ENCODE measurements at regions not wholly inside any gene's neighbourhood (a gene's known extent, or its start where the extent isn't known, plus 50 kb on each side); places are given as distances from the start of the nearest gene placed in this dataset.

DNA sequence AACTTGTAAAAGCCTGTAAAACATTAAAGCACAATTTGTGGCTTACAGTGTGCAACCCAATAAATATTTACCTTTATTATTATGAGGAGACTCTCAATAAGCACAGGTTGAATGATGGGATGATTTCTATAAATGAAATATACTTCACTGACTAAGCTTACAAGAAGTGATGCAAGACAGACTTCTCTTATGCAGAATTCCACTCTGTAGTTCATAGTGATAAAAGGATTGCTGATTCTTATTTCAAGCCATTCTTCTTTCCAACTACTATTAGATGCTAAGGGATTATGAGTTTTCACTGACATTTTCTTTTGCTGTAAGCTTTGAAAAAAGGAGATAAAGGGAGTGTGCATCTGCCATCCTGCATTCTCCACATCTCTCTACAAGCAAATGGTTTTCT lies 149.0 kb upstream of the ARG1 start:
- no peak for DNase-seq (ENCODE audit: low read depth)
- TF ChIP-seq, protein P1, sequence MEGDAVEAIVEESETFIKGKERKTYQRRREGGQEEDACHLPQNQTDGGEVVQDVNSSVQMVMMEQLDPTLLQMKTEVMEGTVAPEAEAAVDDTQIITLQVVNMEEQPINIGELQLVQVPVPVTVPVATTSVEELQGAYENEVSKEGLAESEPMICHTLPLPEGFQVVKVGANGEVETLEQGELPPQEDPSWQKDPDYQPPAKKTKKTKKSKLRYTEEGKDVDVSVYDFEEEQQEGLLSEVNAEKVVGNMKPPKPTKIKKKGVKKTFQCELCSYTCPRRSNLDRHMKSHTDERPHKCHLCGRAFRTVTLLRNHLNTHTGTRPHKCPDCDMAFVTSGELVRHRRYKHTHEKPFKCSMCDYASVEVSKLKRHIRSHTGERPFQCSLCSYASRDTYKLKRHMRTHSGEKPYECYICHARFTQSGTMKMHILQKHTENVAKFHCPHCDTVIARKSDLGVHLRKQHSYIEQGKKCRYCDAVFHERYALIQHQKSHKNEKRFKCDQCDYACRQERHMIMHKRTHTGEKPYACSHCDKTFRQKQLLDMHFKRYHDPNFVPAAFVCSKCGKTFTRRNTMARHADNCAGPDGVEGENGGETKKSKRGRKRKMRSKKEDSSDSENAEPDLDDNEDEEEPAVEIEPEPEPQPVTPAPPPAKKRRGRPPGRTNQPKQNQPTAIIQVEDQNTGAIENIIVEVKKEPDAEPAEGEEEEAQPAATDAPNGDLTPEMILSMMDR (IDR thresholded peaks at IDR 0.05; ENCODE audit: low read depth, low read length) = no peak
- TF ChIP-seq, protein P2, sequence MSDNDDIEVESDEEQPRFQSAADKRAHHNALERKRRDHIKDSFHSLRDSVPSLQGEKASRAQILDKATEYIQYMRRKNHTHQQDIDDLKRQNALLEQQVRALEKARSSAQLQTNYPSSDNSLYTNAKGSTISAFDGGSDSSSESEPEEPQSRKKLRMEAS (IDR thresholded peaks at IDR 0.05; ENCODE audit: low read depth, low read length) = no peak
- TF ChIP-seq MYC (IDR thresholded peaks at IDR 0.05; ENCODE audit: low read depth, low read length) = no peak
- no peak overlapping the region for H3K4me3 ChIP-seq (ENCODE audit: low read depth, low read length)

DNA sequence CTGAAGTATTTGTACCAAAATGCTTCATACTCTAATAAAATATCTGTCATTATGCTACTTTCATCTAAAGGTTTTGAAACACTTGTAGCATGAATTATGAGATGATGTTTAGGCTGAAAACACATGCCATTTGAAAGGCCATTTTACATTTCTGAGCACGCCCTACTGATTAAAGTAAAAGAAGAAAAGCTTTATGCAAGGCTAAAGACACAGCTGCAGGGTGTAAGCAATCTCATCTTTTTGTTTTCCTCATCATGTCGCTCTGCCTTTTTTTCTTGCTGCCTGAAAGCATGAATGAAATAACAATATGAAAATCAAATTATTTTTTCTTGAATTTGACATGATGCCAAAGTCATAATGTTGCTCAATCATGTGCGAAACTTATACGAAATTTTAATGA lies 148.6 kb upstream of the ARG1 start:
- H3K4me3 ChIP-seq (ENCODE audit: low read depth, low read length) = no peak overlapping the region
- TF ChIP-seq MYC (IDR thresholded peaks at IDR 0.05; ENCODE audit: low read depth, low read length) (no peak), POLR2A (IDR thresholded peaks at IDR 0.05; ENCODE audit: extremely low read depth, insufficient read length) (no peak)
- TF ChIP-seq, protein P1 (IDR thresholded peaks at IDR 0.05; ENCODE audit: low read depth, low read length) = no peak
- TF ChIP-seq, protein P2 (IDR thresholded peaks at IDR 0.05; ENCODE audit: low read depth, low read length) = no peak
- DNase-seq (ENCODE audit: low read depth) = no peak

DNA sequence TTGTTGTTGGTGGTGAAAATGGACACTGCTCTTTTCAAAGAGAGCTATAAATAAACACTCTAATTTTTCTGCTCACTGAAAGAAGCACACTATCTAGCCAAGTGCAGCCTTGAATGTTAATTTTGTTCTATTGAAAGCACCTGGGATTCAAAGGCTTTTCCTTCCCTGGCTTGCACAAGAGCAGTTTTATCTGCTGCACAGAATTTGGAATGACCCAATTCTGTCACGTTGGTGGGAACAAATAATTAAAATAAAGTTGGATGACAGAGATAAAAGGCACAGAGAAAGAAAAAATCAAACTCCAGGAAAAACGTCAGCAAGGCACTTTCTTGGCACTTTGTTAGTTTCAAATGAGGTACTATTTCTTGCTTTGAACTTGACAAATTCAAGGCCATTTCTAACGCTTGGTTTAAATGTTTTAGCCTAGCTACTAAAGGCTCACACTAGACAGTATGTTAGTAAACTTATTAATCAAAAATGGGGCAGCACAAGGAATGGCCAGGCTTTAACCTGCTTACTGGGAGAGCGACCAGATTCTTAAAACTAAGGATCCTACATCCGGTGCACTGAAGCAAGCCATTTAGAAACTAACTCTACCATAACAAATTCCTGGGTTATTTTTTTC lies 145.5 kb upstream of the ARG1 start:
- no peak for TF ChIP-seq MYC (IDR thresholded peaks at IDR 0.05; ENCODE audit: low read depth, low read length)
- no peak for TF ChIP-seq POLR2A (IDR thresholded peaks at IDR 0.05; ENCODE audit: extremely low read depth, insufficient read length)
- TF ChIP-seq, protein P2 (IDR thresholded peaks at IDR 0.05; ENCODE audit: low read depth, low read length) = no peak
- TF ChIP-seq, protein P1 (IDR thresholded peaks at IDR 0.05; ENCODE audit: low read depth, low read length) = no peak
- H3K4me3 ChIP-seq (ENCODE audit: low read depth, low read length) = no peak overlapping the region
- no peak for DNase-seq (ENCODE audit: low read depth)

DNA sequence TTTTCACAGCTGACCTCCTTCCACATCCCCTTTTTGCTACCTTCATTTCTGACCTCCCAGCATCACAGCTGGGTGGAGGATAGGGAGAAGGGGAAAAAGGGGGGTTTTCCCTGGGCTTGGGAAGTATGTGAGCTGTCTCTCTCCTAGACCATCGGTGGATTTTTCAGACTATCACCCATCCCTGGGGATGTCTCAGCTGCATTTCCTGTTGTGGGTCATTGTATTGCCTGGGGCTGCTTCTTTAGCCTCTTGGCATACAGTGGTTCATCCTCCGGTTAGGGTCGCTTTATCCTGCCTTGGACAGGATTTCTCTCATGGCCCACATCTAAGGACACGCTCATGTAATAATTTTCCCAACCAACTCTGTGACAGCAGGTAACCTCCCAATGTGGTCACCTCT lies 142.5 kb upstream of the ARG1 start:
- no peak for TF ChIP-seq MYC (IDR thresholded peaks at IDR 0.05; ENCODE audit: low read depth, low read length)
- TF ChIP-seq, protein P1 (IDR thresholded peaks at IDR 0.05; ENCODE audit: low read depth, low read length) = no peak
- TF ChIP-seq POLR2A (IDR thresholded peaks at IDR 0.05; ENCODE audit: extremely low read depth, insufficient read length) = no peak
- TF ChIP-seq, protein P2 (IDR thresholded peaks at IDR 0.05; ENCODE audit: low read depth, low read length) = no peak
- no peak overlapping the region for H3K4me3 ChIP-seq (ENCODE audit: low read depth, low read length)
- DNase-seq (ENCODE audit: low read depth) = no peak

DNA sequence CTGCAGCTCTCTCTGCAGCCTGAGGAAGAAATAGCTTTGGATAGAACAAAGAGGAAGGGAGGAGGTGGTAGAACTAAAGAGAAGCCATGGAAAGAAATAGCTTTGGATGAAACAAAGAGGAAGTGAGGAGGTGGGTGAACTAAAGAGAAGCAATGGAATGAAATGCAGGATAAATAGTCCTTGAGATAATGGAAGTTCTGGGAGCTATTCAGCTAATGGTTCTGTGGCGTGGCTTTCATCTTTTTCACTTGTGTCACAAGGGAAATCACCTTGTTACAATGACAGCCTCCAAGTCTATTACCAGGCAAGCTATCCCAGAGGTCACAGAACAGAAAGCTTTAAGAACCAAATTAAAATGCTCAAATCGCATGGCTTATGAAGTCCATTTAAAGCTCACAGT lies 141.3 kb upstream of the ARG1 start:
- TF ChIP-seq, protein P1 (IDR thresholded peaks at IDR 0.05; ENCODE audit: low read depth, low read length) = no peak
- H3K4me3 ChIP-seq (ENCODE audit: low read depth, low read length) = no peak overlapping the region
- no peak for DNase-seq (ENCODE audit: low read depth)

DNA sequence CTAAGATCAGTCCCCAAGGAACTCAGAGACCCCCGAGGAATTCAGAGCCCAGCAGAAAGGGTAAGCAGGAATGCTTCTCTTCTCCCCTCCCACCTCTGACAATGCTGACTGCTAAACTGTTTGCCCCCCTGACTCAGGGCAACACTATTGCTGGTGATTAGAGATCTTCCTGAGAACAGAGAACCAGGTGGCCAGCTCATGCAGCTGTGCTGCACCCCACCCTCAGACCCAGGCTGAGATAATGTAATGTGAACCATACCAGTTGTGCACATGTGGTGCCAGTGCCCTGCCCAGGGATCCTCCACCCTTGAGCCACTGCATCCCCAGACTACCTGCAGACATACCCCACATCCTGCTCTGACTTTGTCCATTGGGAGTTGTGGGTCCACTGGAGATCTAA lies 139.1 kb upstream of the ARG1 start:
- no peak for DNase-seq (ENCODE audit: low read depth)
- no peak for TF ChIP-seq MYC (IDR thresholded peaks at IDR 0.05; ENCODE audit: low read depth, low read length)
- TF ChIP-seq, protein P1 (IDR thresholded peaks at IDR 0.05; ENCODE audit: low read depth, low read length) = no peak
- no peak for TF ChIP-seq POLR2A (IDR thresholded peaks at IDR 0.05; ENCODE audit: extremely low read depth, insufficient read length)
- TF ChIP-seq, protein P2 (IDR thresholded peaks at IDR 0.05; ENCODE audit: low read depth, low read length) = no peak
- H3K4me3 ChIP-seq (ENCODE audit: low read depth, low read length) = no peak overlapping the region

Measured in NB4 (cell line).